Activated CD4-positive, alpha-beta T cell treated with anti-CD3 and anti-CD28 coated beads for 1 hour (primary cell): ENCODE measurements at regions not wholly inside any gene's neighbourhood (a gene's known extent, or its start where the extent isn't known, plus 50 kb on each side); places are given as distances from the start of the nearest gene placed in this dataset.

Source experiments
- DNase-seq: peaks from one replicate; pipeline ENCODE4 v3.0.0-alpha.2; 2020

DNA sequence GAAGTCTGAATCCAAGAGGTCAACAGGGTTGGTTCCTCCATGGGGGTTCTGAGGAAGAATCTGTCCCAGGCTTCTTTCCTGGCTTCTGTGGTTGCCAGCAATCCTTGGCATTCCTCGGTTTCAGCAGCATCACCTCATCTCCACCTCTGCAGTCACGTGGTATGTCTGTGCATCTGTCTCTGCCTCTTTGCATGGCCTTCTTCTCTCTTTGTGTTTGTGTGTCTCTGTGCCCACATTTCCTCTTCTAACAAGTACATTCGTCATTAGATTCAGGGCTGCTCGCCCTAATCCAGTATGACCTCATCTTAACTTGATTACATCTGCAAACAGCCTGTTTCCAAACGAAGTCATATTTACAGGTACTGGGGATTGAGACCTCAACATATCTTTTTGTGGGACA is 114.0 kb downstream of the BCOR start:
- DNase-seq, result no peak

DNA sequence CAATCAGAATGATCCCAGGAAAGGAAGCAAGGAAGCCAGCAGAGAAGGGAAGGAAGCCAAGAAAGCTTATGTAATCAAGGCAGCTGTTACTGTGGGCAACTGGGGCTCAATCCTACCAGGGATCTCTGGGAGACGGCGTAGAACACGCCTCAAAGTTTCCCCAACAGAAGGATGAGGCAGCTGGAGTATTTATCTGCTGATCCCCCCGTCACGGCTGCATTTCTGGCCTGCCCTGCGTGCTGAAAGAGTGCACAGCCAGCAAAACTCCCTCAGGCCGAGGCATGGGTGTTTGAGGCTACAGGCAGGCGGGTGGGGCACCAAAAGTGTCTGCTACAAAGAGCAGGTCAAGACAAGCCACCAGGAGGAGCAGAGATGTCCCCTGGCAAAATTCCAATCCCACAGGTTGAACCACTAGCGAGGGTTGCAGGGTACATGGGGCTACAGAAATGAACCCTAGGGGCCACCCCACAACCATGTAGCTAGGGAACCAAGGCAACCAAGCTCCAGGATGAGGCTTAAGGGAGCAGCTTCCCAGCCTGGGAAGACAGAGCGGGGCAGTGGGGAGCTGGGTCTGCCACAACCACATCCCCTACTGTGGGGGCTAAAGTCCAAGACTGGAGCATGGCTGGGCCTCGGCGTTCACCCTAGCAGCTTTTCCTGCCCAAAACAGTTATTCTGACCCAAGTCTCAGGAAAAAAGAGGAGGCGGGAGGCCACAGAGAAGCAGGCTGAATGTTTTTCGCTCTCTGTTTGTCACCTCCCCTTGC is 113.4 kb downstream of the BCOR start:
- no peak for DNase-seq

DNA sequence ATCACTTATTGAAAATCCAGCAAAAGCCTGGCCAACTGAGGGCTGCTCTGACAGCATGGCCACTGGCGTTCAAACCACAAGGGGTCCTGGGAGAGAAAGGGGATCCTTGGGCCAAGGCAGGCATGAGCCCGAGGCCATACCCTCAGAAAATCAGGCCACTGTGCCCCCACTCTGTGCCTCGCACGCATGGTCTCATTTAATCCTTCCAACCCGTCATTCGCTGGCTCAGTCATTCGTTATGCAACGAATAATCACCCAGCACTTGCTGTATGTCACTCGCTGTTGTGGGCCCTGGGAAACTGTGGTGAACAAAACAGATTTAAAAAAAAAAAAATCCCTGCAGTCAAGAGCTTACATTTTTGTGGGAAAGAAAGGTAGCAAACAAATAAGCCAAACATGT is 112.7 kb downstream of the BCOR start:
- DNase-seq, result no peak

DNA sequence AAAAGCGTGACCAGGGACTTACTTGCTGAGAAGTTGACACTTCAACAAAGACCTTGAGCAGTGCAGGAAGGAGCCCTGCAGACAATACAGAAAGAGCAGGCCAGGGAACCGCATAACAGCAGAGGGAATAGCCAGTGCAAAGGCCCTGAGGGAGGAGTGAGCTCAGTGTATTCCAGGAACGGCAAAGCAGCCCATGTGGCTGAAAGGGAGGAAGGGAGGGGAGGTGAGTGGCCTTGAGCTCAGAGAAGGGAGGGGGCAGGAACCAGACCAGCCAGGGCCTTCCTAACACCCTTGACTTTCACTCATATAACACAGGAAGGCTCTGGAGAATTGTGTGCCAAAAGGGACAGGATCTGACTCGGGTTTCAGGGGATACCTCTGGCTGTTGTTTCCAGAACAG is 112.2 kb downstream of the BCOR start:
- no peak for DNase-seq

DNA sequence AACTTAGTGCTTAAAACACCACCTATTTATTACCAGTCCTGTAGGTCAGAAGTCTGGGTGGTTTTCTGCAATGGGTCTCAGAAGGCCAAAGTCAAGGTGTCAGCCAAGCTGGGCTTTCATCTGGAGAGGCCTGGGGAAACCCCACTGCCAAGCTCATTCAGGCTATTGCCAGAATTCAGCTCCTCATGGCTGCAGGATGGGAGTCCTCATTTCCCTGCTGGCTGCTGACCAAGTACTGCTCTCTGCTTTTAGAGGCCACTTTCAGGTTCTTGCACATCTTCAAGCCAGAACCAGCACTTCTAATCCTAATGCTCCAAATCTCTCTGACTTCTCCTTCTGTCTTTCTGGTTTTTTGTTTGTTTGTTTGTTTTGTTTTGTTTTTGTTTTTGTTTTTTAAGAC is 109.3 kb downstream of the BCOR start:
- no peak for DNase-seq

DNA sequence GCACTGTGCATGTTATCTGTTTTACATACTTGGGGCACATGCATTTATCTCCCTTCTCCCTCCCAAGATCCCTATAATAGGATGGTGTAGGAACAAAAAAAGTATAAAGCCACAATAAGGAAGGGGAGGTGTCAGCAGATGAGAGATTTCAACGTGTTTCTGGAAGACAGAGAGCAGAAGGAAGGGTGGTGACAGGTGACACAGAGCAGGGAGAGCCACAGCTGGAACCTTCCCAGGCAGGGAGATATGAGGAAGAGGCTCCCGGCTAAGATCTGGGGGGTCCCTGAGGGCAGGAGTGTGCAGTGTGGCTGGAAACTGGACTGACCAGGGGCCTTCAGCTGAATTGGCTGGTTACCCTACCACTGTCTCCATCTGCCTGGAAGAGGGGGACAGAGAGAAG is 107.4 kb downstream of the BCOR start:
- DNase-seq, result no peak

DNA sequence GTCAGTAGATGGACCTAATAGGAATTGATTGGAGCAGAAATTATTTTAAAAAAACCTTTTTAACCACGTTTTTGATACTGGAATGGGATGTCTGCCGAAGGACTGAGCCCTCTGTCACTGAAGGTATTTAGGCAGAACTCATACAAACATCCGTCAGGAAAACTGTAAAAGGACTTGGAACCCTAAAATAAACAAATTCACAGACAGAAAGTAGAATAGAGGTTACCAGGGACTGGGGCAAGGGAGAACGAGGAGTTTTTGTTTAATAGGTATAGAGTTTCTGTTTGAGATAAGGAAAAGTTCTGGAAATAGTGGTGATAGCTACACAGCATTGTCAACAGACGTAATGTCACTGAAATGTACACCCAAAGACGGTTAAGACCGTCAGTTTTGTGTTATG is 105.5 kb downstream of the BCOR start:
- no peak for DNase-seq

DNA sequence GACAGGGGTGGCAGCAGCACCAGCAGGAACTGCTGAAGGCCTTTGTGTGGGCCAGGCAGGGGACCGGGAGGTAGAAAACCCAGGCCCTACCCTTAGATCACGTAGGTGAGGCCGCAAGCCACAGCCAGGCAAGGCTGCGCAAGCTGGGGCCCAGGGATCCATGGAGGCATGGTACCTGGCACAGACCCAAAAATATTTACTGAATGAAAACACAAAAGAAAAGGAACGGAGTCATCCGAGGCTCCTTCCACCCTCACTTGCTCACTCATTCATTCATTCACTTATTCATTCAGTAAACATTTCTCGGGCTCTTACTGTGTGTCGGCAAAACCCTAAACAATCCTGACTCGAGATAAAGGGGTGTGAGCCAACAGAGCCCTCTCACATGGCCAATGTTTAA is 102.3 kb downstream of the BCOR start:
- DNase-seq, result no peak

DNA sequence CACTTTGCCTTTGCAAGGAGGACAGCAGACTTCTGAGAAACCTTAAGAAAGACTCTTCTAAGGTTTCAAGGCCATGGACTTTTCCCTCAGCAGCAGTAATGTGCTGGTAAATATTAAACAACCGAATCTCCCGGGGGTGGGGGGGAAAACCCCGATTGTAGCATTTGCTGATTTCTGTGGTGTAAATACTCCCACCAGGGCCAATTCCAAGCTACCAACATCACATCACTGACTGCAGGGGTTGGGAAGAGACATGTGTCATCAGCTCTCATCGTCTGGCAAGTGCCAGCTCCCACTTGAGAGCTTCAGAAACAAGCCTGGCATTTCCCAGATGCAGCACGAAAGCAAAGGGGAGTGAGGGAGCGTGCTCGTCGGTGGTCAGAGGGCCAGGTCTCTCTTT is 101.2 kb downstream of the BCOR start:
- no peak for DNase-seq

DNA sequence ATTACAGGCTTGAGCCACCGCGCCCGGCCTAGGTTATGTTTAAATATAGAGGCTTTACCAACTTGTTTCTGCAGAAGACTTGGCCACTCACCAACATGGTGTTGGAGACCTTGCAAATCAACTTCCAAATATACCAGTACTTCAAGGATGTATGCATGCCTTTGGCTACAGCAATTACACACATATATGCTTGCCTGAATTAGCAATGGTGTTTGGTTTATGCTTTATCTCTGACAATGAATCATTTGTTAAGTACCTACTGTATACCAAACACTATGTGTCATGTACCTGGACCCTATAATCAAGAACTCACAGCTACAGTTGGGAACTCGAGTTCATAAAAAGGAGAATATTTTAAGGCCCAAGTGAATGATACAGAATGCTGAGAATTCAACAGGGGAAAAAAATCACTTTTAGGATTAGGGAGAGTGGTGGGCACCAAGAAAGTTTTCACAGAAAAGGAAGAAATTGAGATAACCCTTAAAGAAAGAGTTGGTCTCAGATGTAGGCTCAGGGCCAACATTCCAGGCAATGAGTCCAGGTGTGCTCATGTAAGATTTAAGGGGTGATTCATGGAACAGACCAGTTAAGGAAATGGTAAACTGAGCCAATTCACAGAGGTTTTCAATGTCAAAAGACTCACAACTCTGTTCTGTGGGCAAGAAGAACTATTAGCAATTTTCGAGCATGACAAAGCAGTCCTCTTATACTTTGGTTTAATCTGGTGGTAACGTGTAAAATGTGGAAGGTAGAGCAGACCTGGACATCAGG is 98.9 kb downstream of the BCOR start:
- no peak for DNase-seq
